ENCODE measurements at regions not wholly inside any gene's neighbourhood (a gene's known extent, or its start where the extent isn't known, plus 50 kb on each side); places are given as distances from the start of the nearest gene placed in this dataset.
"Not testable (repeated sequence)": the region's sequence is repeated elsewhere in the genome, so short reads cannot be mapped to it uniquely, and the experiment has no call there.

GRCh38 chr17:21765651-21766290, 73.4 kb downstream of the KCNJ18 start:
- not testable (repeated sequence) for TF ChIP-seq CTCF (conservative IDR thresholded peaks at IDR 0.05; ENCODE audit: low read length); EZH2phosphoT487 (IDR thresholded peaks at IDR 0.05; ENCODE audit: borderline replicate concordance, low read depth, low read length)
